Thoracic aorta (tissue), 2 donors: ENCODE measurements at regions not wholly inside any gene's neighbourhood (a gene's known extent, or its start where the extent isn't known, plus 50 kb on each side); places are given as distances from the start of the nearest gene placed in this dataset.

ENCODE experiments used
- ATAC-seq: fragments of 150-250 bp; one replicate; pipeline ENCODE4 v1.8.0; 2017; ENCODE audit warnings: low read depth; ENCODE audit not compliant: insufficient number of reproducible peaks, low FRiP score
- DNase-seq: peaks from one replicate; pipeline ENCODE4 v3.0.0-alpha.2; 2020; ENCODE audit warnings: low spot score
- H3K27ac ChIP-seq, 2 donors: fragments of 200-600 bp; sonication (generic); 1 replicate in 1 of 2; 2 replicates in 1 of 2; pipeline ENCODE4 v1.5.1; 2016; ENCODE audit warnings: mild to moderate bottlenecking in 2 of 2, moderate library complexity in 2 of 2
- H3K27me3 ChIP-seq: fragments of 200-600 bp; sonication (generic); replicated peaks from 2 replicates; pipeline ENCODE4 v1.6.0; 2016; ENCODE audit warnings: mild to moderate bottlenecking; ENCODE audit not compliant: insufficient read depth
- H3K36me3 ChIP-seq: fragments of 200-600 bp; sonication (generic); one replicate; pipeline ENCODE4 v1.5.1; 2016
- H3K4me1 ChIP-seq, 2 donors: fragments of 200-600 bp; sonication (generic); 1 replicate in 1 of 2; 2 replicates in 1 of 2; pipeline versions ENCODE4 v1.5.1 to v1.6.0; 2016; ENCODE audit warnings: low read depth in 2 of 2, mild to moderate bottlenecking in 1 of 2; ENCODE audit not compliant: control insufficient read depth in 1 of 2
- H3K4me3 ChIP-seq: fragments of 200-600 bp; sonication (generic); 2 replicates; pipeline ENCODE4 v1.5.1; 2016; ENCODE audit warnings: mild to moderate bottlenecking
- H3K9me3 ChIP-seq: fragments of 200-600 bp; sonication (generic); 2 replicates; pipeline ENCODE4 v1.5.1; 2016
- CTCF ChIP-seq: fragments of 200-600 bp; sonication (generic); IDR thresholded peaks from one replicate; pipeline ENCODE4 v1.5.1; 2019; ENCODE audit warnings: antibody characterized with exemption

GRCh38 chr12:84150201-84150600, 762.4 kb downstream of the SLC6A15 start:
- DNase-seq (no peak), ATAC-seq (no peak)
- Histone ChIP-seq H3K4me1 (no peaks in the 10 kb centered on the region), H3K27ac (no peak overlapping the region), H3K4me3 (no peak overlapping the region), H3K27me3 (no peaks in the 10 kb centered on the region), H3K36me3 (no peaks in the 10 kb centered on the region), H3K9me3 (no peaks in the 10 kb centered on the region)
- no peak for TF ChIP-seq CTCF

- no peaks in the 10 kb centered on the region for H3K9me3 ChIP-seq
- ATAC-seq, result no peak
- no peak for TF ChIP-seq CTCF
- H3K27ac ChIP-seq, result no peak overlapping the region
- DNase-seq, result no peak
- H3K4me3 ChIP-seq, result no peak overlapping the region
- no peaks in the 10 kb centered on the region for H3K4me1 ChIP-seq
- no peaks in the 10 kb centered on the region for H3K27me3 ChIP-seq
- no peaks in the 10 kb centered on the region for H3K36me3 ChIP-seq
Measured at GRCh38 chr12:84148335-84148734, 764.3 kb downstream of the SLC6A15 start.

- no peak for DNase-seq
- Histone ChIP-seq H3K4me3 (no peak overlapping the region), H3K27me3 (no peaks in the 10 kb centered on the region), H3K27ac (no peak overlapping the region), H3K36me3 (no peaks in the 10 kb centered on the region), H3K9me3 (no peaks in the 10 kb centered on the region), H3K4me1 (no peaks in the 10 kb centered on the region)
- no peak for ATAC-seq
- no peak for TF ChIP-seq CTCF
Measured at GRCh38 chr12:84136862-84137367, 775.7 kb downstream of the SLC6A15 start.

GRCh38 chr12:84135586-84136279, 776.9 kb downstream of the SLC6A15 start:
- DNase-seq, result no peak
- Histone ChIP-seq H3K9me3 (no peaks in the 10 kb centered on the region), H3K36me3 (no peaks in the 10 kb centered on the region), H3K27me3 (no peaks in the 10 kb centered on the region), H3K27ac (no peak overlapping the region), H3K4me1 (no peaks in the 10 kb centered on the region), H3K4me3 (no peak overlapping the region)
- TF ChIP-seq CTCF, result no peak
- ATAC-seq, result no peak

- Histone ChIP-seq H3K27ac (no peak overlapping the region), H3K4me1 (no peaks in the 10 kb centered on the region), H3K4me3 (no peak overlapping the region), H3K36me3 (no peaks in the 10 kb centered on the region), H3K27me3 (no peaks in the 10 kb centered on the region), H3K9me3 (no peaks in the 10 kb centered on the region)
- TF ChIP-seq CTCF, result no peak
- ATAC-seq, result no peak
- DNase-seq, result no peak
Measured at GRCh38 chr12:84134797-84135366, 777.7 kb downstream of the SLC6A15 start.
